GM23248 (cell line): ENCODE measurements at regions not wholly inside any gene's neighbourhood (a gene's known extent, or its start where the extent isn't known, plus 50 kb on each side); places are given as distances from the start of the nearest gene placed in this dataset.

Experiments used
- DNase-seq: peaks from one replicate; pipeline ENCODE4 v3.0.0-alpha.2; 2015
- H2AFZ ChIP-seq: fragments of 200-600 bp; sonication (generic); 2 replicates; pipeline ENCODE4 v1.6.1; 2016; ENCODE audit warnings: antibody characterized with exemption
- H3F3A ChIP-seq: fragments of 200-600 bp; sonication (generic); 2 replicates; pipeline ENCODE4 v1.6.1; 2016; ENCODE audit warnings: mild to moderate bottlenecking, antibody characterized with exemption, mixed run types; ENCODE audit not compliant: insufficient read depth
- H3K27ac ChIP-seq: fragments of 200-600 bp; sonication (generic); 2 replicates; pipeline ENCODE4 v1.5.1; 2016; ENCODE audit warnings: mild to moderate bottlenecking
- H3K27me3 ChIP-seq: fragments of 200-600 bp; sonication (generic); replicated peaks from 2 replicates; pipeline ENCODE4 v1.6.1; 2016; ENCODE audit warnings: mild to moderate bottlenecking; ENCODE audit not compliant: insufficient read depth
- H3K36me3 ChIP-seq: fragments of 200-600 bp; sonication (generic); 2 replicates; pipeline ENCODE4 v1.6.1; 2016; ENCODE audit warnings: low read depth, mild to moderate bottlenecking
- H3K4me1 ChIP-seq: fragments of 200-600 bp; sonication (generic); 2 replicates; pipeline ENCODE4 v1.6.1; 2016; ENCODE audit warnings: mild to moderate bottlenecking; ENCODE audit not compliant: insufficient read depth
- H3K4me2 ChIP-seq: fragments of 200-600 bp; sonication (generic); one replicate; pipeline ENCODE4 v1.6.1; 2016; ENCODE audit warnings: mild to moderate bottlenecking; ENCODE audit not compliant: unreplicated experiment
- H3K4me3 ChIP-seq: fragments of 200-600 bp; sonication (generic); 2 replicates; pipeline ENCODE4 v1.5.1; 2016; ENCODE audit warnings: mild to moderate bottlenecking
- H3K79me2 ChIP-seq: fragments of 200-600 bp; sonication (generic); 2 replicates; pipeline ENCODE4 v1.6.1; 2016; ENCODE audit warnings: mild to moderate bottlenecking; ENCODE audit not compliant: insufficient read depth
- H3K9ac ChIP-seq: fragments of 200-600 bp; sonication (generic); 2 replicates; pipeline ENCODE4 v1.6.1; 2016; ENCODE audit warnings: mild to moderate bottlenecking
- H3K9me2 ChIP-seq: fragments of 200-600 bp; sonication (generic); 2 replicates; pipeline ENCODE4 v1.6.1; 2016; ENCODE audit warnings: mixed run types, mild to moderate bottlenecking, moderate library complexity; ENCODE audit not compliant: insufficient read depth
- H3K9me3 ChIP-seq: fragments of 200-600 bp; sonication (generic); one replicate; pipeline ENCODE4 v1.6.1; 2017; ENCODE audit warnings: low read depth
- H4K20me1 ChIP-seq: fragments of 200-600 bp; sonication (generic); 2 replicates; pipeline ENCODE4 v1.6.0; 2016; ENCODE audit not compliant: insufficient read depth
- EZH2 ChIP-seq: fragments of 200-600 bp; sonication (generic); IDR thresholded peaks from 2 replicates; pipeline ENCODE4 v1.6.1; 2018; ENCODE audit warnings: antibody characterized with exemption, mild to moderate bottlenecking; ENCODE audit not compliant: insufficient read depth, poor library complexity, severe bottlenecking
- EZH2phosphoT487 ChIP-seq: fragments of 200-600 bp; sonication (generic); IDR thresholded peaks from 2 replicates; pipeline ENCODE4 v1.6.1; 2018; ENCODE audit warnings: antibody characterized with exemption, moderate library complexity, mild to moderate bottlenecking, low read depth; ENCODE audit not compliant: insufficient read depth
- WGBS, 2 experiments: methylation state at CpG; one replicate each; pipeline ENCODE4 v1.1.6; 2015 to 2017; ENCODE audit warnings: low lambda C conversion rate in 2 of 2, low coverage in 1 of 2; ENCODE audit errors: missing lambda C conversion rate in 2 of 2; 5-methylcytosine and 5-hydroxymethylcytosine counted together
- in situ Hi-C: fragments of 300-500 bp; cut with MboI; formaldehyde crosslinking; loops from 2 replicates; pipeline ENCODE4 v1.15.0; 2020

DNA sequence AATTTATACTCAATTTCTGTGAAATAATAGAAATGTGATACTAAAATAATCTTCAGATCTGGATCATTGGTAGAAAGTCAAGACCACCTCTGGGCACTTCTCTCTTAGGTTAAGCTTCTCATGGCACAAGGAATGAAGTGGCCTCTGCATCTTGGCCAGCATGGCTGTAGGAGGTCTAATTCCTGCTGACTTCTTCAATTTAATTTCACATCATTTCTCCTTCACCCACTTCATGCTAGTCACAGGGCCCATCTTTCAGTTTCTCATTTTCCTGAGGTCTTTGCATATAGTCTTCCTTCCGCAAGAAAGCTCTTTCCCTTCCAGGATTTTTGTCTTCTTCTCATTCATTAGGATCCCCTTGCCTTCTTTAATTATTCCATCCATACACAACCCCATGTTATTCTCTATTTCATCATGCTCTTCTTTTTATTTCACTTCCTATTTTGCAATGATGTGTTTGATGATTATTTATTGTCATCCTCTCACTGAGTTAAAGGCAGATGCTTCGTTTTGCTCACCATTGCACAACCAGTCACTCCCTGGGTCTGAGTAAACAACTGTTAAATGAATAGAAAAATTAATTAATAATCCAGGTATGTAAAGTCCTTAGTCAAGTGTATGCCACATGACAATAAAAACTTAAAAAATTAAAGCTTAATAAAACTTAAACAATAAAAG is 397.4 kb downstream of the SPRY2 start:
- Histone ChIP-seq H3K36me3 (no peaks in the 10 kb centered on the region), H3F3A (no peaks in the 10 kb centered on the region), H3K9me2 (no peaks in the 10 kb centered on the region), H3K27ac (no peak overlapping the region), H3K4me1 (0 out of 2 replicates have a peak, but pooled peaks cover 3% of the 10 kb centered on the region), H3K9me3 (no peaks in the 10 kb centered on the region), H3K79me2 (no peaks in the 10 kb centered on the region), H3K4me3 (no peak overlapping the region), H3K9ac (no peak overlapping the region), H4K20me1 (no peaks in the 10 kb centered on the region), H2AFZ (peak overlapping the region; percentile 41), H3K27me3 (no peaks in the 10 kb centered on the region), H3K4me2 (no peak overlapping the region)
- 68 to 73% methylated on average over 2 of the region's 2 CpGs for WGBS, 2 experiments
- no peak for DNase-seq
- no peak for TF ChIP-seq EZH2phosphoT487
- no peak for TF ChIP-seq EZH2
- in situ Hi-C loops = no loop called here

DNA sequence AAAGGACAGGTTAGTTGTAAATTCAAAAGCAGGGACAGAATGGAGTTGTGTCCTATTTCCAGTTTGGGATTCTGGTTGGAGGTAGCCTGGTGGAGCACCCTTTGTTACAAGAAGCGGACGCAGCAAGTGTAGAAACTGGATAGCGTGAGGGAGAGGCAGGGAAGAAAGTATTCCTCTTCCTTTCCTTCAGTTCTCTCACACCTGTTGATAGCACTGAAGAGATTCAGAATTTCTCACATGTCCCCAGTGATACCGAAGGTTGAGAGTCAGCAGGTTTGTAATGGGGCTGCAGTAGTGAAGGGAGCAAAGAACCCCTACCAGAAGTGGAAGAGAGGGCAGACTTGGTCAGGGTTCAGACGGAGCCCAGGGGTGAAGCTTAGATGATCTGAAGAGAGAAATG is 399.2 kb downstream of the SPRY2 start:
- 97 to 98% methylated on average over 5 of the region's 5 CpGs for WGBS, 2 experiments
- in situ Hi-C loops = no loop called here

DNA sequence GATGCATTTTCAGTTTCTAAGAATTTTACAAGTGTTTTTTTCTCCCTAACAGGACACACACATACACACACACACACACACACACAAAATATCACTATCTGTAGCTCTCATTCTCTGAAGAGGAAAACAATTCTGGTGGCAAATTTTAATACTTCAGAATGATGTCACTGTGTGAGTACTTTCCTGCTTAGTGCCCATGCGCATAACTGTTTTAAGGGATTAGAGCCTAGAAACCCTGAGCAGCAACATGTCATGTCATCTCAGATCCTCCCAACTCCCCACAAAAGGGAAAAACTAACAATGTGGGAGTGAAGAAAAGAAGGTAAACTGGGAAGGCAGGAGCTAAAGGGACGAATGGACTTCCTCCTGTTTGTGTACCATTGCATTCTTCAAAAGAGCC is 401.2 kb downstream of the SPRY2 start:
- in situ Hi-C loops = no loop called here
- no peaks in the 10 kb centered on the region for H3K79me2 ChIP-seq
- H3K27me3 ChIP-seq = no peaks in the 10 kb centered on the region
- no peaks in the 10 kb centered on the region for H3K36me3 ChIP-seq
- H3K27ac ChIP-seq = no peak overlapping the region
- peaks cover 33% of the 10 kb centered on the region for H3K4me1 ChIP-seq
- no peak overlapping the region for H3K4me3 ChIP-seq
- WGBS, 2 experiments = 93 to 100% methylated on average over 2 of the region's 2 CpGs
- H3K9me2 ChIP-seq = no peaks in the 10 kb centered on the region
- DNase-seq = no peak
- H3K4me2 ChIP-seq = no peak overlapping the region
- H3F3A ChIP-seq = peaks cover 26% of the 10 kb centered on the region
- H3K9ac ChIP-seq = no peak overlapping the region
- H4K20me1 ChIP-seq = no peaks in the 10 kb centered on the region
- no peak overlapping the region for H2AFZ ChIP-seq
- no peaks in the 10 kb centered on the region for H3K9me3 ChIP-seq
- TF ChIP-seq EZH2 (no peak), EZH2phosphoT487 (no peak)

More for the DNA sequence above, 399.2 kb downstream of the SPRY2 start:
- DNase-seq = no peak
- no peaks in the 10 kb centered on the region for H3K9me2 ChIP-seq
- no peak overlapping the region for H3K9ac ChIP-seq
- peaks cover 8% of the 10 kb centered on the region; the same call in 1 of the 2 replicates for H3F3A ChIP-seq
- no peaks in the 10 kb centered on the region for H3K9me3 ChIP-seq
- no peak overlapping the region for H2AFZ ChIP-seq
- no peak overlapping the region for H3K27ac ChIP-seq
- H3K4me3 ChIP-seq = no peak overlapping the region
- H3K36me3 ChIP-seq = no peaks in the 10 kb centered on the region
- H3K4me1 ChIP-seq = peaks cover 15% of the 10 kb centered on the region
- H4K20me1 ChIP-seq = no peaks in the 10 kb centered on the region
- no peaks in the 10 kb centered on the region for H3K79me2 ChIP-seq
- H3K4me2 ChIP-seq = no peak overlapping the region
- TF ChIP-seq EZH2 = no peak
- TF ChIP-seq EZH2phosphoT487 = no peak
- no peaks in the 10 kb centered on the region for H3K27me3 ChIP-seq

DNA sequence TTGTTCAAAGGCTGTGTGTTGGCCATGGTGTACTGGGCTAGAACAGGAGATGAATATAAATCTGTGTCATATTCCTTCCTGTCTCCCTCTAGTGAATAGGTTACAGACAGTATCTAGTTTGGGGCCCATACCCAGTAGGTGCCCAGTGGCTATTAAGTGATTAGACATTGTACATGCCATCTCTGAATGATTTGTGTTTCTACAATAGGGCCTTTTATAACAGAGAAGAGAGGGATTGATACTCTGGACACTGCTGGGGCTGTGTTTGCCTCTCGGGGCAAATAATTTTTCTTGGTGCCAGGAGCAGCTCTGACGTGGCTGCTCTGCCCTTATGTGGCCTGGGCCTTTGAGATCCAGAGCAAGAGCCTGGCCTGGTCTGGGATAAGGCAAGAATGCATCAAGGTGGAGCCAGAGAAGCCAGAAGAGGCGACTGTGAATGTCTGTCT is 403.1 kb downstream of the SPRY2 start:
- no peaks in the 10 kb centered on the region for H3K36me3 ChIP-seq
- H3F3A ChIP-seq = peaks cover 29% of the 10 kb centered on the region
- no peaks in the 10 kb centered on the region for H3K9me2 ChIP-seq
- H2AFZ ChIP-seq = peak overlapping the region; percentile 69
- no peak overlapping the region for H3K4me3 ChIP-seq
- no peaks in the 10 kb centered on the region for H4K20me1 ChIP-seq
- H3K27me3 ChIP-seq = no peaks in the 10 kb centered on the region
- no peak for DNase-seq
- peaks cover 32% of the 10 kb centered on the region for H3K4me1 ChIP-seq
- in situ Hi-C loops = no loop called here
- no peaks in the 10 kb centered on the region for H3K9me3 ChIP-seq
- peak overlapping the region; percentile 59; the same call in 1 of the 2 replicates for H3K9ac ChIP-seq
- H3K27ac ChIP-seq = peak overlapping the region; percentile 90
- no peak overlapping the region for H3K4me2 ChIP-seq
- H3K79me2 ChIP-seq = no peaks in the 10 kb centered on the region
- 86 to 95% methylated on average over 3 of the region's 3 CpGs for WGBS, 2 experiments
- no peak for TF ChIP-seq EZH2
- TF ChIP-seq EZH2phosphoT487 = no peak
